Breast epithelium (tissue), 4 donors: ENCODE measurements at regions not wholly inside any gene's neighbourhood (a gene's known extent, or its start where the extent isn't known, plus 50 kb on each side); places are given as distances from the start of the nearest gene placed in this dataset.

Source experiments
- DNase-seq, 2 donors: peaks; one replicate each; pipeline ENCODE4 v3.0.0-alpha.2; 2019; ENCODE audit warnings: low spot score in 2 of 2
- H3K27ac ChIP-seq, 2 donors: fragments of 200-600 bp; sonication (generic) in 1 of 2; one replicate each; pipeline ENCODE4 v1.5.1; 2016 to 2019; ENCODE audit warnings: mild to moderate bottlenecking in 1 of 2
- H3K27me3 ChIP-seq, 2 donors: fragments of 200-600 bp; sonication (generic) in 1 of 2; one replicate each; pipeline versions ENCODE4 v1.5.1 to v1.6.0; 2017 to 2019; ENCODE audit warnings: control low read depth in 1 of 2, mild to moderate bottlenecking in 1 of 2
- H3K36me3 ChIP-seq: fragments of 200-600 bp; one replicate; pipeline ENCODE4 v1.5.1; 2019
- H3K4me1 ChIP-seq, 2 donors: fragments of 200-600 bp; sonication (generic); one replicate each; pipeline ENCODE4 v1.5.1; 2016 to 2019; ENCODE audit warnings: control low read depth in 1 of 2
- H3K4me3 ChIP-seq, 3 donors: fragments of 200-600 bp; sonication (generic); 1 replicate in 2 of 3; 2 replicates in 1 of 3; pipeline ENCODE4 v1.5.1; 2016 to 2019; ENCODE audit warnings: mild to moderate bottlenecking in 3 of 3, moderate library complexity in 2 of 3
- H3K9me3 ChIP-seq, 2 donors: fragments of 200-600 bp; sonication (generic) in 1 of 2; one replicate each; pipeline ENCODE4 v1.5.1; 2016 to 2019; ENCODE audit warnings: control low read depth in 1 of 2
- POLR2A ChIP-seq: fragments of 450-650 bp; IDR thresholded peaks from one replicate; pipeline ENCODE4 v1.6.1; 2016; ENCODE audit warnings: antibody characterized with exemption, mild to moderate bottlenecking, moderate library complexity
- POLR2AphosphoS5 ChIP-seq, 3 donors: sonication (generic); formaldehyde crosslinking; IDR thresholded peaks; one replicate each; pipeline ENCODE4 v1.6.1; 2017; ENCODE audit warnings: antibody characterized with exemption in 3 of 3
- intact Hi-C: fragments of 100-400 bp; cut with DNase I; formaldehyde crosslinking; loops from one replicate; pipeline ENCODE4 v1.15.1; 2023; ENCODE audit warnings: low total_unique reads
- TF ChIP-seq, protein P1 (sequence below), 3 donors: fragments of 450-650 bp; IDR thresholded peaks; one replicate each; pipeline ENCODE4 v1.5.1; 2016 to 2017; ENCODE audit warnings: antibody characterized with exemption in 3 of 3, mild to moderate bottlenecking in 3 of 3, moderate library complexity in 3 of 3

DNA sequence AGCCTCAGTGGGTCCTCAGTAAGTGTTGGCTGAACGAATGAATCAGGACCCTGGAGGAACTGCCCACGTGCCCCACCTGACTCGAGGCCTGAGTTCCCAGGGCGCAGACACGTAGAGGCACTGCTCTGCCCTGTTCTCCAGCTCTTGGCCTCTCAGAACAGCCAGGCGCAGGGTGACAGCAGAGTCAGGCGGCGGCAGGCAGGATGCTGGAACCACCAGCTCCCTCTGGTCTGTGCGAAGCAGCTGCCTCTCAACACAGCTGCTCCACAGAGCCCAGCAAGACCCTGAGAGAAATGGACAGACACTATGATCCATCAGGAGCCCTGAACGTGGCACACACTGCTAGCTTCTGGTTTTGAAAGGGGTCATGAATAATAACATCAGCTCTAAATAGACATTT, 53.1 kb upstream of the BCO1 start:
- Histone ChIP-seq H3K4me3 (no peak overlapping the region), H3K27me3 (no peaks in the 10 kb centered on the region), H3K4me1 (no peaks in the 10 kb centered on the region), H3K27ac (no peak overlapping the region), H3K9me3 (no peaks in the 10 kb centered on the region), H3K36me3 (no peaks in the 10 kb centered on the region)
- no peak for DNase-seq
- intact Hi-C loops, result no loop called here
- TF ChIP-seq, protein P1, sequence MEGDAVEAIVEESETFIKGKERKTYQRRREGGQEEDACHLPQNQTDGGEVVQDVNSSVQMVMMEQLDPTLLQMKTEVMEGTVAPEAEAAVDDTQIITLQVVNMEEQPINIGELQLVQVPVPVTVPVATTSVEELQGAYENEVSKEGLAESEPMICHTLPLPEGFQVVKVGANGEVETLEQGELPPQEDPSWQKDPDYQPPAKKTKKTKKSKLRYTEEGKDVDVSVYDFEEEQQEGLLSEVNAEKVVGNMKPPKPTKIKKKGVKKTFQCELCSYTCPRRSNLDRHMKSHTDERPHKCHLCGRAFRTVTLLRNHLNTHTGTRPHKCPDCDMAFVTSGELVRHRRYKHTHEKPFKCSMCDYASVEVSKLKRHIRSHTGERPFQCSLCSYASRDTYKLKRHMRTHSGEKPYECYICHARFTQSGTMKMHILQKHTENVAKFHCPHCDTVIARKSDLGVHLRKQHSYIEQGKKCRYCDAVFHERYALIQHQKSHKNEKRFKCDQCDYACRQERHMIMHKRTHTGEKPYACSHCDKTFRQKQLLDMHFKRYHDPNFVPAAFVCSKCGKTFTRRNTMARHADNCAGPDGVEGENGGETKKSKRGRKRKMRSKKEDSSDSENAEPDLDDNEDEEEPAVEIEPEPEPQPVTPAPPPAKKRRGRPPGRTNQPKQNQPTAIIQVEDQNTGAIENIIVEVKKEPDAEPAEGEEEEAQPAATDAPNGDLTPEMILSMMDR (IDR thresholded peaks at IDR 0.05), result no peak
- TF ChIP-seq POLR2AphosphoS5 (IDR thresholded peaks at IDR 0.05) (no peak), POLR2A (no peak)

DNA sequence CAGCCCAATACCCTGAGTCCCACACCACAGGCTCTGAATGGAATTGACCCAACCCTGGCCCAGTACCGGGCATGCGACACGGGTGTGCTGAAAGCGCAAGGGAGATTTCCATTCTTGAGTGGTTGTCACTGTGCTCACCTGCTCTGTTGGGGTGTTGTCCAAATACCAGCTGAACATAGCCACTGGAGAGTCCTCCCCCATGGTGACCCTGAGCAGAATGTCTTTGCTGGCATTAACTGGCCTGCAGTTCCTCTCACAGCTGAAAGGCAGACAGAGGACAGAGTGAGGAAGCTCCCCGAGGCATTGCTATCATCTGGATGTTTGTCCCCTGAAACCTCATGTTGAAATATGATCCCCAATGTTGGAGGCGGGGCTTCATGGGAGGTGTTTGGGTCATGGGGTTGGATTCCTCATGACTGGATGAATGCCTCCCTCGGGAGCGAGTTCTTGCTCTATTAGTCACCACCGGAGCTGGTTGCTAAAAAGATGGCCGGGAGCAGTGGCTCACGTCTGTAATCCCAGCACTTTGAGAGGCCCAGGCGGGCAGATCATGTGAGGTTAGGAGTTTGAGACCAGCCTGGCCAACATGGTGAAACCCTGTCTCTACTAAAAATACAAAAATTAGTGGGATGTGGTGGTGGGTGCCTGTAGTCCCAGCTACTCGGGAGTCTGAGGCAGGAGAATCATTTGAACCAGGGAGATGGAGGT, 57.3 kb upstream of the BCO1 start:
- Histone ChIP-seq H3K9me3 (no peaks in the 10 kb centered on the region), H3K36me3 (no peaks in the 10 kb centered on the region), H3K27me3 (no peaks in the 10 kb centered on the region), H3K4me1 (no peaks in the 10 kb centered on the region), H3K4me3 (peak overlapping the region in 2 of 3 donors; percentile 2 to 35), H3K27ac (peak overlapping the region; percentile 75 to 87)
- intact Hi-C loops, result no loop called here
- DNase-seq, result peak; percentile 88 to 89
- TF ChIP-seq POLR2A, result no peak
- TF ChIP-seq POLR2AphosphoS5 (IDR thresholded peaks at IDR 0.05), result peak; percentile 73 to 79 (median 78)
- TF ChIP-seq, protein P1 (IDR thresholded peaks at IDR 0.05), result peak in 1 of 3 donors; percentile 13

DNA sequence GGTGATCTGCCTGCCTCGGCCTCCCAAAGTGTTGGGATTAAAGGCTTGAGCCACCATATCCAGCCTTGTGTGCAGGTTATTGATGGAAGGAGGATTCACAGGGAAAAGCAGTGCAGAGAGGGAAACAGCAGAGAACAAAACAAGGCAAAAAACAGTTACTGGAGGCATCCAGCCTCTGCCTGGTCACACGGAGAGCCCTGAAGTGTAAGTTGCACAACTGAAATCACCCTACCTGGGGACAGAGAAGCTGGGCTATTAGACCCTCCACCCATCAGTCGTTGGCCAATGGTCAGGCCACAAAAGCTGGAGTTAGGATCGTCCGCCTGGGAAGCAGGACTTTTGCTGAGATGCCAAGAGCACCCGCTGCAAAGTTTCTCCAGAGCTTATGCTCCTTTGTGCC, 57.9 kb upstream of the BCO1 start:
- TF ChIP-seq POLR2A, result no peak
- no peak for TF ChIP-seq POLR2AphosphoS5 (IDR thresholded peaks at IDR 0.05)
- TF ChIP-seq, protein P1 (IDR thresholded peaks at IDR 0.05), result no peak
- intact Hi-C loops, result no loop called here
- H3K27ac ChIP-seq, result peak overlapping the region; percentile 75 to 87
- H3K4me3 ChIP-seq, result peak overlapping the region in 2 of 3 donors; percentile 2 to 35
- H3K27me3 ChIP-seq, result no peaks in the 10 kb centered on the region
- DNase-seq, result no peak
- H3K36me3 ChIP-seq, result no peaks in the 10 kb centered on the region
- H3K4me1 ChIP-seq, result no peaks in the 10 kb centered on the region
- H3K9me3 ChIP-seq, result no peaks in the 10 kb centered on the region

DNA sequence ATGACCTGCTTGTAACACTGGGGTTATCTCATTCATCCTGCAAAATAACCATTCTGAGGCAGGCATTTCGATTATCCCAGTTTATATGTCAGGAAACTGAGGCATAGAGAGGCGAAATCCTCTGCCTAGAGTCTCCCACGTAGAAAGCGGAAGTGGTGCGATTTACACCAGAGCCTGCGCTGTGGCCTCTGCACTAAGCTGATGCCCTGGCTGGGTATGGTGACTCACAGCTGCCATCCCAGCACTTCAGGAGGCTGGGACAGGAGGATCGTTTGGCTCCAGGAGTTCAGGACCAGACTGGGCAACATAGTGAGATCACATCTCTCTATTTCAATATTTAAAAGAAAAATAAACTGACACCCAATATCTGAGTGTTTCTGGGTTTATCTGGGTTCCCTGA, 59.3 kb upstream of the BCO1 start:
- Histone ChIP-seq H3K4me1 (no peaks in the 10 kb centered on the region), H3K4me3 (peak overlapping the region in 1 of 3 donors; percentile 35), H3K27me3 (no peaks in the 10 kb centered on the region), H3K9me3 (no peaks in the 10 kb centered on the region), H3K36me3 (no peaks in the 10 kb centered on the region), H3K27ac (no peak overlapping the region)
- no peak for DNase-seq
- TF ChIP-seq POLR2AphosphoS5 (IDR thresholded peaks at IDR 0.05) (no peak), POLR2A (no peak)
- TF ChIP-seq, protein P1 (IDR thresholded peaks at IDR 0.05), result no peak
- intact Hi-C loops, result no loop called here

DNA sequence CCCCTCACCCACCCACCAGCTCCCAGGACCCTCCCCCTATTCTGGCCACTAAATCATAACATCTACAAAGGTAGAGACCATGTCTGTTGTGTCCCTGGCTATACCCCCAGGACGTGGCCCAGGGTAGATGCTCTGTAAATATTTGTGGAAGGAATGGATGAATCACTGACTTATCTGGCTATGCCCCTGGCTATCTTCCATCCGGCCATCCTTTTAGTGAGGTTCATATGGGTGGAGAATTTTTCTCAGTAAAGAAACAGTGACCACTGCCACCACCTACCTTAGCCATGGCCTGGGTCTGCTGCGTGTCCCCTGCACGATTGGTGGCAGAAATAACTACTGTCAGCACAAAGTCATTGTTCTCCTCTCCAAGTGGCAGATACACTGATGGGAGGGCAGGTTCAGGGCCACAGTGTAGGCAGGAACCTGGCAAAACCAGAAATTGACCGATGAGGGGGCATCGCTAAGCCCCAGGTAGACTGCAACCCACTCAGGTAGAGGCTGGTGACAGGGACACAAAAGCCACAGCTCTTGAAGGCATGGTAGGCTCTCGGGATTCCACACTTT, 63.1 kb upstream of the BCO1 start:
- Histone ChIP-seq H3K27ac (no peak overlapping the region), H3K4me1 (no peaks in the 10 kb centered on the region), H3K9me3 (no peaks in the 10 kb centered on the region), H3K27me3 (no peaks in the 10 kb centered on the region), H3K4me3 (no peak overlapping the region), H3K36me3 (no peaks in the 10 kb centered on the region)
- no peak for TF ChIP-seq POLR2A
- no peak for TF ChIP-seq POLR2AphosphoS5 (IDR thresholded peaks at IDR 0.05)
- TF ChIP-seq, protein P1 (IDR thresholded peaks at IDR 0.05), result no peak
- no peak for DNase-seq
- intact Hi-C loops, result no loop called here
